ENCODE measurements at regions not wholly inside any gene's neighbourhood (a gene's known extent, or its start where the extent isn't known, plus 50 kb on each side); places are given as distances from the start of the nearest gene placed in this dataset.

GRCh38 chr5:58322453-58322852, 137.4 kb downstream of the PLK2 start:
- TF ChIP-seq CTCF (conservative IDR thresholded peaks at IDR 0.05) = no peak
- TF ChIP-seq ZFX (IDR thresholded peaks at IDR 0.05) = no peak
- no peak overlapping the region for H3K27ac ChIP-seq

- TF ChIP-seq ZFX (IDR thresholded peaks at IDR 0.05) (no peak), CTCF (conservative IDR thresholded peaks at IDR 0.05) (no peak)
Observed at GRCh38 chr5:58318468-58318867, 141.4 kb downstream of the PLK2 start.

GRCh38 chr5:58317808-58318207, 142.1 kb downstream of the PLK2 start:
- H3K27ac ChIP-seq = no peak overlapping the region
- TF ChIP-seq ZFX (IDR thresholded peaks at IDR 0.05) (no peak), CTCF (conservative IDR thresholded peaks at IDR 0.05) (no peak)

More at GRCh38 chr5:58318468-58318867, 141.4 kb downstream of the PLK2 start:
- H3K27ac ChIP-seq = no peak overlapping the region

- no peak for TF ChIP-seq ZFX (IDR thresholded peaks at IDR 0.05)
- TF ChIP-seq CTCF (conservative IDR thresholded peaks at IDR 0.05) = no peak
- no peak overlapping the region for H3K27ac ChIP-seq
Observed at GRCh38 chr5:58317009-58317408, 142.9 kb downstream of the PLK2 start.

GRCh38 chr5:58315794-58316193, 144.1 kb downstream of the PLK2 start:
- TF ChIP-seq ZFX (IDR thresholded peaks at IDR 0.05) (no peak), CTCF (conservative IDR thresholded peaks at IDR 0.05) (no peak)
- no peak overlapping the region for H3K27ac ChIP-seq

- no peak for TF ChIP-seq CTCF (conservative IDR thresholded peaks at IDR 0.05)
- no peak for TF ChIP-seq ZFX (IDR thresholded peaks at IDR 0.05)
- H3K27ac ChIP-seq = no peak overlapping the region
Observed at GRCh38 chr5:58314356-58315210, 145.3 kb downstream of the PLK2 start.

GRCh38 chr5:58312299-58312698, 147.6 kb downstream of the PLK2 start:
- TF ChIP-seq CTCF (conservative IDR thresholded peaks at IDR 0.05) (no peak), ZFX (IDR thresholded peaks at IDR 0.05) (no peak)
- no peak overlapping the region for H3K27ac ChIP-seq
